ENCODE measurements at regions not wholly inside any gene's neighbourhood (a gene's known extent, or its start where the extent isn't known, plus 50 kb on each side); places are given as distances from the start of the nearest gene placed in this dataset.

DNA sequence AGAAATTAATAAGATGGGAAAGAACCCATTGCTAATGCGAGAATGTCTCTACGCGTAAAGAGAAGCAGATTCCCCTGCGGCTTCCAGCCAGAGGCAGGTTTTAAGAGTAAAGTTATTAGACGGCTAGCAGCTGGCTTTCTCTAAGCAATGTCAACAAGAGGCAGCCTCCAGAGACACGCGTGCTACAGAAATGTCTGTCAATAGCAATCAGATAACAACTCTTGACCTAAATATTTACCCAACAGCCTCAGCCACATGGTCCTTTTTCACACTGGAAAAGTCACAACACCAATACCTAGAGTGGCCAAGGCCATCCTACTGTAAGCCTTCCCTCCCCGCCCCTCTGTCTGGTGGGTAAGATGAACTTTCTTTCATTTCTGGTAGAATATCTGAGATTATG, 146.0 kb upstream of the SFSWAP start:
- TF ChIP-seq POLR2A (IDR thresholded peaks at IDR 0.05): no peak
- TF ChIP-seq, protein P1, sequence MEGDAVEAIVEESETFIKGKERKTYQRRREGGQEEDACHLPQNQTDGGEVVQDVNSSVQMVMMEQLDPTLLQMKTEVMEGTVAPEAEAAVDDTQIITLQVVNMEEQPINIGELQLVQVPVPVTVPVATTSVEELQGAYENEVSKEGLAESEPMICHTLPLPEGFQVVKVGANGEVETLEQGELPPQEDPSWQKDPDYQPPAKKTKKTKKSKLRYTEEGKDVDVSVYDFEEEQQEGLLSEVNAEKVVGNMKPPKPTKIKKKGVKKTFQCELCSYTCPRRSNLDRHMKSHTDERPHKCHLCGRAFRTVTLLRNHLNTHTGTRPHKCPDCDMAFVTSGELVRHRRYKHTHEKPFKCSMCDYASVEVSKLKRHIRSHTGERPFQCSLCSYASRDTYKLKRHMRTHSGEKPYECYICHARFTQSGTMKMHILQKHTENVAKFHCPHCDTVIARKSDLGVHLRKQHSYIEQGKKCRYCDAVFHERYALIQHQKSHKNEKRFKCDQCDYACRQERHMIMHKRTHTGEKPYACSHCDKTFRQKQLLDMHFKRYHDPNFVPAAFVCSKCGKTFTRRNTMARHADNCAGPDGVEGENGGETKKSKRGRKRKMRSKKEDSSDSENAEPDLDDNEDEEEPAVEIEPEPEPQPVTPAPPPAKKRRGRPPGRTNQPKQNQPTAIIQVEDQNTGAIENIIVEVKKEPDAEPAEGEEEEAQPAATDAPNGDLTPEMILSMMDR (IDR thresholded peaks at IDR 0.05): no peak
- Histone ChIP-seq H3K36me3 (no peaks in the 10 kb centered on the region), H3K27me3 (peaks cover 0 to 57% (median 0%) of the 10 kb centered on the region in 4 donors), H3K27ac (no peak overlapping the region), H3K4me1 (peaks cover 0 to 11% (median 4%) of the 10 kb centered on the region in 3 donors), H3K4me3 (no peak overlapping the region), H3K9me3 (no peaks in the 10 kb centered on the region)
- WGBS, 2 donors: 71 to 79% methylated on average over 8 of the region's 8 CpGs
- intact Hi-C loops (cut with DNase I): no loop called here
- no peak for DNase-seq

DNA sequence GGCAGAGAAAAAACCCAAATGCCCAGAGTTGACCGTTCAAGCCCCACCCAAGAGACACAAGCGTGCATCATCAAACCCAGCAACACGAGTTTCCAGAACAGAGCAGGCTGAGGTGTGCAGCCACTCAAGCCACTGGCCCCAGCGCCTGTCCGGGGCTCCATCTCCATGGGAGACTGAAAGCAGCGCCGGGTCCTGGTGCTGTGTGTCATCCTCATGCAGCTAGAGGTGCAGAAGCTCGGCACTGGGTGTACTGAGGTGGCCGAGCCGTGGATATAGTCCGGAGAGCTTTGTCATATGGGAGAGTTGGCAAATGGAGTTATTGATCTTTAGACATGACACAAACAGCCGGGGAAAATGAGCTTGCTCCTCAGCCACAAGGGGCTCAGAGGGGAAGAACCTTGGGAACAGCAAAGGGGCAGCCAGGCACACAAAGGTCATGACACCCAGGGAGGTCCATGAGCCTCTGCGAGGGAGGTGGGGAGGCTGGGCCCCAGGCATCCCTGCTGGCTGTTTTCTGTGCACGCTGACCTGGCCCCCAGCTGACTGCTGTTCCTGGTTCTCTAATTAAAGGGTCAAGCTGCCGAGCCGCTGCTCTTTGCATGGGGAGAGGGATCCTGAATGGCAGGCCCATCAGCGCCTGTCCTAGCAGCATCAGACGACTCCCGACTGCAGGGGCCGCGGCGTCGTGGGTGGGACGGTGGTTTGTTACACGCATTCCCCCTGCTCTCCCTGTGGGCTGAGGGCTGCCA, 145.4 kb upstream of the SFSWAP start:
- no peak for DNase-seq
- intact Hi-C loops (cut with DNase I): no loop called here
- WGBS, 2 donors: 52 to 77% methylated on average over 6 to 14 of the region's 25 CpGs
- TF ChIP-seq POLR2A (IDR thresholded peaks at IDR 0.05): no peak
- TF ChIP-seq, protein P1 (IDR thresholded peaks at IDR 0.05): no peak
- H3K27ac ChIP-seq: no peak overlapping the region
- no peaks in the 10 kb centered on the region for H3K9me3 ChIP-seq
- no peak overlapping the region for H3K4me3 ChIP-seq
- H3K27me3 ChIP-seq: peaks cover 0 to 63% (median 0%) of the 10 kb centered on the region in 4 donors
- peaks cover 0 to 11% (median 4%) of the 10 kb centered on the region in 3 donors for H3K4me1 ChIP-seq
- no peaks in the 10 kb centered on the region for H3K36me3 ChIP-seq

DNA sequence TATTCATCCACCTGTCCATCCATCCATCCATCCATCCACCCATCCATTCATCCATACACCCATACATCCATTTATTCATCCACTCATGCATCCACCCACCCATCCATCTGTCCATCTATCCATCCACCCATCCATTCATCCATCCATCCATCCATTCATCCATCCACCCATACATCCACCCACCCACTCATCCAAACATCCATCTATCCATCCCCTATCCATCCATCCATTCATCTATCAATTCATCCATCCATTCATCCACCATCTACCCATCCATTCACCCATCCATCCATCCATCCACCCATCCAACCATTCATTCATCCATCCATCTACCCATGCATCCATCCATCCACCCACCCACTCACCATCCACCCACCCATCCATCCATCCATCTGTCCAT, 142.6 kb upstream of the SFSWAP start:
- Histone ChIP-seq H3K27me3 (peaks cover 0 to 88% (median 0%) of the 10 kb centered on the region in 4 donors), H3K36me3 (no peaks in the 10 kb centered on the region), H3K4me1 (peaks cover 0 to 11% (median 4%) of the 10 kb centered on the region in 3 donors), H3K4me3 (no peak overlapping the region), H3K27ac (no peak overlapping the region), H3K9me3 (no peaks in the 10 kb centered on the region)
- TF ChIP-seq, protein P1 (IDR thresholded peaks at IDR 0.05): no peak
- TF ChIP-seq POLR2A (IDR thresholded peaks at IDR 0.05): no peak
- intact Hi-C loops (cut with DNase I): no loop called here
- no peak for DNase-seq

DNA sequence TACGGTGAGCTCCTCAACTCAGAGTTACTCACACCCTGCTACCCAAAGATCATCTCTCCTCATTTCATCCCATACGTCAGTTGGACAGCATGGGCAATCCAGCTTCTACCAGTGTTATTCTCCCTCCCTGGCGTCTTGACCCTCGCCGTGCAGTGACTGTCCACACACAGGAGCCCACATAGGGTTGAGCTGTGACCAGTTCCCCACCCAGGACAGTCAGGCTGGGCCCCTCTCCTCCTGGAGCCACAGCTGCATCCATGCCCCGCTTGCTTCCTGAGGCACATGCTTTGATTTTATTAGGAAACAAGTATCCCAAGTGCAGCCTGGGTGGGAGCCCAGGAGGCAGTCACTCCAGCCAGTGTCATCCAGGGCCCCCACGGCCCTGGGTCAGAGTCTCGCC, 140.3 kb upstream of the SFSWAP start:
- no peak for DNase-seq
- Histone ChIP-seq H3K4me3 (no peak overlapping the region), H3K4me1 (peaks cover 0 to 23% (median 4%) of the 10 kb centered on the region in 3 donors), H3K27ac (no peak overlapping the region), H3K36me3 (no peaks in the 10 kb centered on the region), H3K27me3 (peaks cover 0 to 98% (median 0%) of the 10 kb centered on the region in 4 donors), H3K9me3 (no peaks in the 10 kb centered on the region)
- intact Hi-C loops (cut with DNase I): no loop called here
- WGBS, 2 donors: 82 to 87% methylated on average over 8 of the region's 8 CpGs
- TF ChIP-seq, protein P1 (IDR thresholded peaks at IDR 0.05): no peak
- no peak for TF ChIP-seq POLR2A (IDR thresholded peaks at IDR 0.05)

DNA sequence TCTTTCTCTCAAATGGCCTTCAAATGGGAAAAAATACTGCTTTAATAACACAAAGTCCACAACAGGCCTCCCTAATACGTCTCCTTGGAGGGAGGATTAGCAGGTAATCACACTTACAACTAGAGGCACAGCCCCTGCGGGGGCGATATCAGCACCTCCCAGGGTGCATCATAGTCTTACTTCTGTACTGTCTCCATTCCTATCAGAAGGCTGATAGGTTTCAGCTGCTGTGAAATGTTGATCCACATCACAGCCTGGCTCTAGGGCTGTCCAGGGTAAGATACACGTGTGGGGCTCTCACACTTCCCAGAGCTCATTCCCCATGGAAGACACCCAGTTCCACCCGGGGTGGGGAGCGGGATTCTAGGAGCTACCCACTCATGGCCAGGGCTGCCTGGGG, 139.1 kb upstream of the SFSWAP start:
- intact Hi-C loops (cut with DNase I): no loop called here
- 39 to 76% methylated on average over 3 to 5 of the region's 6 CpGs for WGBS, 2 donors
- H3K27ac ChIP-seq: no peak overlapping the region
- no peak for TF ChIP-seq POLR2A (IDR thresholded peaks at IDR 0.05)
- H3K36me3 ChIP-seq: no peaks in the 10 kb centered on the region
- peaks cover 0 to 16% (median 2%) of the 10 kb centered on the region in 3 donors for H3K4me1 ChIP-seq
- no peak for DNase-seq
- no peaks in the 10 kb centered on the region for H3K9me3 ChIP-seq
- peaks cover 0 to 96% (median 0%) of the 10 kb centered on the region in 4 donors for H3K27me3 ChIP-seq
- H3K4me3 ChIP-seq: no peak overlapping the region

Measured in esophagus squamous epithelium (tissue), 5 donors.